ENCODE measurements at regions not wholly inside any gene's neighbourhood (a gene's known extent, or its start where the extent isn't known, plus 50 kb on each side); places are given as distances from the start of the nearest gene placed in this dataset.

DNA sequence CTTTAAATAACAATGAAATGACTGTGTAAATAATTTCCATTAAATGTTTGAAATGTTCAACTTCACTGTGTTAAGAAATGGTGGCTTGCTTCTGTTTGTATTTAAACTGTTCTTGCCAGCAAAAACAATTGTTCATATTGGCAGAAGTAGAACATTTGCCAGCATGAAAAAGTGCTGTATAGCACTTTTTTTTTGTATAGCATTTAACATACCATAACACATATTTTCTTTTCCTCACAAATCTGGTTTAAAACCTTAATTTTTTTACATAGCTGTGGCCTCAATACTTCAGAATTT, 94.1 kb downstream of the COX18 start:
- no peaks in the 10 kb centered on the region for H3K27me3 ChIP-seq (ENCODE audit: control insufficient read depth in 2 of 2, insufficient read depth in 1 of 2, low read length in 1 of 2)
- H3K27ac ChIP-seq (ENCODE audit: low read depth in 1 of 2, low read length in 1 of 2) = no peak overlapping the region
- H3K36me3 ChIP-seq (ENCODE audit: control insufficient read depth in 2 of 2, insufficient read depth in 2 of 2, low read length in 1 of 2) = no peaks in the 10 kb centered on the region
- H3K4me3 ChIP-seq (ENCODE audit: low read length in 2 of 2) = no peak overlapping the region
- no peaks in the 10 kb centered on the region for H3K9me3 ChIP-seq (ENCODE audit: control insufficient read depth in 2 of 2, insufficient read depth in 1 of 2, low read length in 1 of 2)
- DNase-seq (ENCODE audit: low read depth in 6 of 9, low spot score in 9 of 9) = no peak
- no peaks in the 10 kb centered on the region for H3K4me1 ChIP-seq (ENCODE audit: control insufficient read depth in 2 of 2, insufficient read depth in 2 of 2, low read length in 2 of 2)

DNA sequence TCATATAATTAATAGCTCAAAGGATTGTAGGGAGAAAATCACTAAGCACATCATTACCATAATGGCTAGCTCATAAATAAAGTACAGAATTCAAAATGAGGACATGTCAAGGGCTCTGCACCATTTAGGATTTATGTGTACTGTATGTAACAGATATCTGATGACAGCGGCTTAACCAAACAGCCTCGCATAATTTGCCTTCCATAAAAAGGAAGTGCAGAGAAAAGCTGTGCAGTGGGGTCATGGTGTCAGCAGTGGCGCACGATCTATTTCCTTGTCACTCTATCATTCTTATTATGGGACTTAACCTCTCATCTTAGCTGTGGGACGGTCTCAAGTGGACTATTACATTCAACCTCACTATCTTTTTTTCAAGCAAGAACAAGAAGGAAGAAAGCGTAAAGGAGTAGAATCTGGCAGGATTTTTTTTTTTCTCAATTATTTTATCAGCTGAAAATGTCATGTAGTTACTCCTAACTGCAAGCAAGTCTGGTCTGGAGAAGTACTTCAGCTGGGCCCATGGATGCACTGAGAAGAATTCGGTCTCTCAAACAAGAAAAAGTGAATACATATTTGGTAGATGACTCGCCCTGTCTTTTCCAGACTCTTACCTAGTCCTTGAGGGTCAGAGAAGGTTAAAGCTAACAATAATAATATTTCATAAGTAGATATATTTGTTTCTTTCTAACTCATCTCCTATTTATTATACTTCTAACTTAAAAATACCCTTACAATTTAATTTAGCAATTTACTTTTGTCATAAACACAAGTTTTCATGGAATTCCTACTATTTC, 94.6 kb downstream of the COX18 start:
- Histone ChIP-seq H3K27me3 (ENCODE audit: control insufficient read depth in 2 of 2, insufficient read depth in 1 of 2, low read length in 1 of 2) (no peaks in the 10 kb centered on the region), H3K4me1 (ENCODE audit: control insufficient read depth in 2 of 2, insufficient read depth in 2 of 2, low read length in 2 of 2) (no peaks in the 10 kb centered on the region), H3K27ac (ENCODE audit: low read depth in 1 of 2, low read length in 1 of 2) (no peak overlapping the region), H3K36me3 (ENCODE audit: control insufficient read depth in 2 of 2, insufficient read depth in 2 of 2, low read length in 1 of 2) (no peaks in the 10 kb centered on the region), H3K9me3 (ENCODE audit: control insufficient read depth in 2 of 2, insufficient read depth in 1 of 2, low read length in 1 of 2) (no peaks in the 10 kb centered on the region), H3K4me3 (ENCODE audit: low read length in 2 of 2) (no peak overlapping the region)
- WGBS = 44% methylated on average over 8 of the region's 8 CpGs
- DNase-seq (ENCODE audit: low read depth in 6 of 9, low spot score in 9 of 9) = no peak

DNA sequence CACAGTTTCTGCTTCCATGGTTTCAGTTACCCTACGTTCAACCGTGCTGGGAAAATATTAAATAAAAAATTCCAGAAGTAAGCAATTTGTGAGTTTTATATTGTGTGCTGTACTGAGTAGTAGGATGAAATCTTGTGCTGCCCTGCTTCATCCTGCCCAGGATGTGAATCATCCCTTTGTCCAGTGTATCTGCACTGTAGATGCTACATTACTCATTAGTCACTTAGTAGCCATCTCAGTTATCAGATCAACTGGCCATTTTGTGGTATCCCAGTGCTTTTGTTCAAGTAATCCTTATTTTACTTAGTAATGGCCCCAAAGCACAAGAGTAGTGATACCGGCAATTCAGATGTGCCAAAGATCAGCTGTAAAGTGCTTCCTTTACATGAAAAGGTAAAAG, 97.9 kb downstream of the COX18 start:
- no peak overlapping the region for H3K27ac ChIP-seq (ENCODE audit: low read depth in 1 of 2, low read length in 1 of 2)
- H3K9me3 ChIP-seq (ENCODE audit: control insufficient read depth in 2 of 2, insufficient read depth in 1 of 2, low read length in 1 of 2) = no peaks in the 10 kb centered on the region
- 93% methylated on average over 3 of the region's 3 CpGs for WGBS
- no peak for DNase-seq (ENCODE audit: low read depth in 6 of 9, low spot score in 9 of 9)
- H3K4me3 ChIP-seq (ENCODE audit: low read length in 2 of 2) = no peak overlapping the region
- H3K27me3 ChIP-seq (ENCODE audit: control insufficient read depth in 2 of 2, insufficient read depth in 1 of 2, low read length in 1 of 2) = no peaks in the 10 kb centered on the region
- no peaks in the 10 kb centered on the region for H3K36me3 ChIP-seq (ENCODE audit: control insufficient read depth in 2 of 2, insufficient read depth in 2 of 2, low read length in 1 of 2)
- H3K4me1 ChIP-seq (ENCODE audit: control insufficient read depth in 2 of 2, insufficient read depth in 2 of 2, low read length in 2 of 2) = no peaks in the 10 kb centered on the region

DNA sequence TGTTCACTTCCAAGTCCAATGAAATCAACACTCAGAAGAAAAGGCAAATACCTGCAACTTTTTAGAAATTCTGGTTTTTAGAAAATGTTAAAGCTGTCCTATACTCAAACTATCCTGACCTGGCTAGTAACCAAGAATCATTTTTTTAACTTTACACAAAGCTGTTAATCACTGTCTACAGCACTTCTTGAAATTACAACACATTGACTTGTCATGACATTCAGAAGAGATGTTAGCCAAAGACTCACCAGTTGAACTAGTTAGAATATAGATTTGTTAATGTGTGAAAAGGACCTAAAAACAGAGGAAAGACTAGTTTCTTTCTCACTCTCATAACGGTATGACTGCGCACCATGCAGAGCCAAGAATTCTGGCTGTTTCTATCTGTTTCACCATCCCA, 98.8 kb downstream of the COX18 start:
- no peak for DNase-seq (ENCODE audit: low read depth in 6 of 9, low spot score in 9 of 9)
- Histone ChIP-seq H3K27ac (ENCODE audit: low read depth in 1 of 2, low read length in 1 of 2) (no peak overlapping the region), H3K4me1 (ENCODE audit: control insufficient read depth in 2 of 2, insufficient read depth in 2 of 2, low read length in 2 of 2) (no peaks in the 10 kb centered on the region), H3K9me3 (ENCODE audit: control insufficient read depth in 2 of 2, insufficient read depth in 1 of 2, low read length in 1 of 2) (no peaks in the 10 kb centered on the region), H3K4me3 (ENCODE audit: low read length in 2 of 2) (no peak overlapping the region), H3K27me3 (ENCODE audit: control insufficient read depth in 2 of 2, insufficient read depth in 1 of 2, low read length in 1 of 2) (no peaks in the 10 kb centered on the region), H3K36me3 (ENCODE audit: control insufficient read depth in 2 of 2, insufficient read depth in 2 of 2, low read length in 1 of 2) (no peaks in the 10 kb centered on the region)
- 99% methylated on average over 2 of the region's 2 CpGs for WGBS

DNA sequence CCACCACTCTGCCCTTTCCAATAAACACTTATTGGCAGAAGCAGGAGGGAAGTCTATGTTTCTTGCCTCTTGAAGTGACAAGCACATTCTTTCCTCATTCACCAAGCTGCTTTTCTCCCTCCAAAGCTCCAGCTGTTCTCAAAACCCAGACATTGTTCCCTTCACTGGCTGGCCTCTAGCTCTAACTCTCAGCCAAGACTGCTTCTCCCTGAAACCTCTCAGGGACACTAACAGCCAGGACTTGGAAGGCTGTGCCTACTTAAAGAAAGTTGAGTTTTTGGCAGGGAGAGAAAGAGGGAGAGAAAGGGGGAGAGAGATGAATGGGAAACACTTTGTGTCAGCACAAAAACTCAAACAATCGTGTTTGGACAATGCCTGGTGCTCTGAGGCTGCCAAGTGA, 99.5 kb downstream of the COX18 start:
- Histone ChIP-seq H3K27ac (ENCODE audit: low read depth in 1 of 2, low read length in 1 of 2) (no peak overlapping the region), H3K9me3 (ENCODE audit: control insufficient read depth in 2 of 2, insufficient read depth in 1 of 2, low read length in 1 of 2) (no peaks in the 10 kb centered on the region), H3K4me3 (ENCODE audit: low read length in 2 of 2) (no peak overlapping the region), H3K27me3 (ENCODE audit: control insufficient read depth in 2 of 2, insufficient read depth in 1 of 2, low read length in 1 of 2) (no peaks in the 10 kb centered on the region), H3K4me1 (ENCODE audit: control insufficient read depth in 2 of 2, insufficient read depth in 2 of 2, low read length in 2 of 2) (no peaks in the 10 kb centered on the region), H3K36me3 (ENCODE audit: control insufficient read depth in 2 of 2, insufficient read depth in 2 of 2, low read length in 1 of 2) (no peaks in the 10 kb centered on the region)
- peak in 1 of 9 donors; percentile 1 for DNase-seq (ENCODE audit: low read depth in 6 of 9, low spot score in 9 of 9)
- 83% methylated on average over 1 of the region's 1 CpG for WGBS

DNA sequence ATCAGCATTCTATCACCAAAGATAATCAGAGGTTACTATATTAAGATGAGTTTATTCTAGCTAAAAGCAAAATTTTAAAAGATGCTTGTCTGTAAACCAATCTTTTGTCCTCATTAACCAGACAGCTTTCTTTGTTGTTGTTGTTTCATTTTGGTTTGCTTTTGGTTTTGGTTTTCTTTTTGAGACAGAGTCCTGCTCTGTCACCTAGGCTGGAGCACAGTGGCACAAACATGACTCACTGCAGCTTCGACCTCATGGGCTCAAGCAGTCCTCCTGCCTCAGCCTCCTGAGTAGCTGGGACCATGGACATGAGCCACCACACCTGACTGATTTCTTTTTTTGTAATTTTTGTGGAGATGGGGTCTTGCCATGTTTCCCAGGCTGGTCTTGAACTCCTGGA, 102.9 kb downstream of the COX18 start:
- H3K9me3 ChIP-seq (ENCODE audit: control insufficient read depth in 2 of 2, insufficient read depth in 1 of 2, low read length in 1 of 2) = no peaks in the 10 kb centered on the region
- no peak overlapping the region for H3K27ac ChIP-seq (ENCODE audit: low read depth in 1 of 2, low read length in 1 of 2)
- H3K4me1 ChIP-seq (ENCODE audit: control insufficient read depth in 2 of 2, insufficient read depth in 2 of 2, low read length in 2 of 2) = no peaks in the 10 kb centered on the region
- DNase-seq (ENCODE audit: low read depth in 6 of 9, low spot score in 9 of 9) = no peak
- 90% methylated on average over 1 of the region's 1 CpG for WGBS
- H3K27me3 ChIP-seq (ENCODE audit: control insufficient read depth in 2 of 2, insufficient read depth in 1 of 2, low read length in 1 of 2) = no peaks in the 10 kb centered on the region
- no peak overlapping the region for H3K4me3 ChIP-seq (ENCODE audit: low read length in 2 of 2)
- no peaks in the 10 kb centered on the region for H3K36me3 ChIP-seq (ENCODE audit: control insufficient read depth in 2 of 2, insufficient read depth in 2 of 2, low read length in 1 of 2)

DNA sequence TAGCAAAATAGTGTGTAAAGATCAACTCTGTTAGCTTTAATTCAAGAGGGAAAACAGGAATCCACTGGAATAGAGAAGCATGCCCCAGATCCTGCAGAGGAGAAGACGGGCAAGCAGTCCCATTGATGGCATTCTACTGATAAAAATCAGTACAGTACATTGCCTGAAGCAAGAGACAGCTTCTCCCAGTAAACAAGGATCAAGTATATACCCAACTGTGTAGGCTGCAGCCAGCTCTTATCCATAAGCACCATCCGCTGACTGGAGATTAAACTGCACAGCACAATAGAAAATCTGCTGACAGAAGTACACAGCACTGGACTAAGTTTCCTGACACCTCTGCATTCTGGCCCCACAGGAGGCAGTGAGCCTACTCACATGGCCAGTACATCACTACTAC, 110.1 kb downstream of the COX18 start:
- no peaks in the 10 kb centered on the region for H3K9me3 ChIP-seq (ENCODE audit: control insufficient read depth in 2 of 2, insufficient read depth in 1 of 2, low read length in 1 of 2)
- H3K27me3 ChIP-seq (ENCODE audit: control insufficient read depth in 2 of 2, insufficient read depth in 1 of 2, low read length in 1 of 2) = no peaks in the 10 kb centered on the region
- H3K4me3 ChIP-seq (ENCODE audit: low read length in 2 of 2) = no peak overlapping the region
- DNase-seq (ENCODE audit: low read depth in 6 of 9, low spot score in 9 of 9) = no peak
- 93% methylated on average over 2 of the region's 2 CpGs for WGBS
- H3K4me1 ChIP-seq (ENCODE audit: control insufficient read depth in 2 of 2, insufficient read depth in 2 of 2, low read length in 2 of 2) = no peaks in the 10 kb centered on the region
- H3K27ac ChIP-seq (ENCODE audit: low read depth in 1 of 2, low read length in 1 of 2) = no peak overlapping the region
- H3K36me3 ChIP-seq (ENCODE audit: control insufficient read depth in 2 of 2, insufficient read depth in 2 of 2, low read length in 1 of 2) = no peaks in the 10 kb centered on the region

DNA sequence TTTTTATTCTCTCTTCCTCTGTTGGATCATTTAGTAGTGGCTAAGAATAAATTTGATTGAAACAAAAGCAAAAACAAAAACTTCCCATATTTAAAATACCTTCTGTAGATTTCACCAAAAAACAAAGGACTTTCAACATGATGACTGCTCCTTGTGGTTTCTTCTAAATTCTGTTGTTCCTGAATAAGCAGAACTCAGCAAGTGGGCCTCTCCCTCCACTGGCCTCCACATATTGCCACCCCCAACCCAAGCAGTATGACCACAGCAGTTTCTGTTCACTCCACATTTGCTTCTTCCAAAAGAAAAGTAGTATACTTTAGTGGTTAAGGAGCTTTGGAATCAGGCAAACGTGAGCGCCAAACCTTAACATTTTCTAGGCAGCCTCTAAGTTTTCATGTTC, 114.7 kb downstream of the COX18 start:
- H3K9me3 ChIP-seq (ENCODE audit: control insufficient read depth in 2 of 2, insufficient read depth in 1 of 2, low read length in 1 of 2) = no peaks in the 10 kb centered on the region
- DNase-seq (ENCODE audit: low read depth in 6 of 9, low spot score in 9 of 9) = no peak
- no peak overlapping the region for H3K27ac ChIP-seq (ENCODE audit: low read depth in 1 of 2, low read length in 1 of 2)
- no peaks in the 10 kb centered on the region for H3K27me3 ChIP-seq (ENCODE audit: control insufficient read depth in 2 of 2, insufficient read depth in 1 of 2, low read length in 1 of 2)
- H3K36me3 ChIP-seq (ENCODE audit: control insufficient read depth in 2 of 2, insufficient read depth in 2 of 2, low read length in 1 of 2) = no peaks in the 10 kb centered on the region
- 95% methylated on average over 2 of the region's 2 CpGs for WGBS
- no peaks in the 10 kb centered on the region for H3K4me1 ChIP-seq (ENCODE audit: control insufficient read depth in 2 of 2, insufficient read depth in 2 of 2, low read length in 2 of 2)
- no peak overlapping the region for H3K4me3 ChIP-seq (ENCODE audit: low read length in 2 of 2)

DNA sequence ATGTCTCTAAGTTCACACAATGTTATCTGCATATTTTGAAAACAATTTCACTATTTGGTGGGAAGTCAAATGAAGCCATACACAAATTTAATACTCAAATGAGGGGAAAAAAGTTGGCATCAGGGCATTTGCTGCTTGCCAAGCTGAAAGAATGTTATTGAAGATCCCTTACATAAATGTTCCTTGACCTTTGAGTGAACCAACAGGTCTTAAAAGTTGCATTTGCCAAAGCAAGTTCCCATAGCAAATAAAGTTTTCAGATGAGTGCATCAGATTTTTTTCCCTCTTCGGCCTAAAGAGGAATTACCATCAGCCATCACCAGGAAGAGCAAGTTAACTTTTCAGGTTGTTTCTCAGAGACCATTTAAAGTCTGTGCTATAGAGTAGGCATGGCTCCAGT, 115.9 kb downstream of the COX18 start:
- Histone ChIP-seq H3K9me3 (ENCODE audit: control insufficient read depth in 2 of 2, insufficient read depth in 1 of 2, low read length in 1 of 2) (no peaks in the 10 kb centered on the region), H3K4me3 (ENCODE audit: low read length in 2 of 2) (no peak overlapping the region), H3K4me1 (ENCODE audit: control insufficient read depth in 2 of 2, insufficient read depth in 2 of 2, low read length in 2 of 2) (no peaks in the 10 kb centered on the region), H3K36me3 (ENCODE audit: control insufficient read depth in 2 of 2, insufficient read depth in 2 of 2, low read length in 1 of 2) (no peaks in the 10 kb centered on the region), H3K27ac (ENCODE audit: low read depth in 1 of 2, low read length in 1 of 2) (no peak overlapping the region), H3K27me3 (ENCODE audit: control insufficient read depth in 2 of 2, insufficient read depth in 1 of 2, low read length in 1 of 2) (no peaks in the 10 kb centered on the region)
- 91% methylated on average over 1 of the region's 1 CpG for WGBS
- no peak for DNase-seq (ENCODE audit: low read depth in 6 of 9, low spot score in 9 of 9)

DNA sequence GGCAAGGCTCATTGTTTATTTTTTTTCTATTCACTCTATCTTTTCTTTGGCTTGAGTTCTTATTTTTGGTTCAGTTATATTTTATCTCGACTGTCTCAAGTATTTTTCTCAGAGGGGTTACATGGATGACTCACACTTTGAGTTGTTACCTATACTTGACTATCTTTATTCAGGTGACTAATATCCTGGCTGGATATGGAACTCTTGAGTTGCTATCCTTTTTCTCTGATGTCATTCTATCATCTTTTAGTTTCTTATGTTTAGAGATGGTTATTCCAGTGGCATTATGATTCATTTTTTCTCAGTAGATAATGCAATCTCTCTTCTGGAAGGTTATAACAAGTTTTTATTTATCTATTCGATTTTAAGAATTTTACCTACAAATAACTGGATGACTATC, 117.9 kb downstream of the COX18 start:
- Histone ChIP-seq H3K4me1 (ENCODE audit: control insufficient read depth in 2 of 2, insufficient read depth in 2 of 2, low read length in 2 of 2) (no peaks in the 10 kb centered on the region), H3K27ac (ENCODE audit: low read depth in 1 of 2, low read length in 1 of 2) (no peak overlapping the region)
- WGBS = 87% methylated on average over 2 of the region's 2 CpGs

More for the DNA sequence above, 117.9 kb downstream of the COX18 start:
- DNase-seq (ENCODE audit: low read depth in 6 of 9, low spot score in 9 of 9) = no peak
- Histone ChIP-seq H3K4me3 (ENCODE audit: low read length in 2 of 2) (no peak overlapping the region), H3K36me3 (ENCODE audit: control insufficient read depth in 2 of 2, insufficient read depth in 2 of 2, low read length in 1 of 2) (no peaks in the 10 kb centered on the region), H3K9me3 (ENCODE audit: control insufficient read depth in 2 of 2, insufficient read depth in 1 of 2, low read length in 1 of 2) (no peaks in the 10 kb centered on the region), H3K27me3 (ENCODE audit: control insufficient read depth in 2 of 2, insufficient read depth in 1 of 2, low read length in 1 of 2) (no peaks in the 10 kb centered on the region)
